ENCODE measurements at regions not wholly inside any gene's neighbourhood (a gene's known extent, or its start where the extent isn't known, plus 50 kb on each side); places are given as distances from the start of the nearest gene placed in this dataset.

- TF ChIP-seq EZH2 (IDR thresholded peaks at IDR 0.05; ENCODE audit: low read depth, unreplicated experiment) (no peak), CTCF (conservative IDR thresholded peaks at IDR 0.05; ENCODE audit: low read depth in 2 of 2) (no peak), EZH2phosphoT487 (IDR thresholded peaks at IDR 0.05; ENCODE audit: unreplicated experiment) (no peak)
Observed at GRCh38 chr17:72233986-72234385, 113.2 kb downstream of the SOX9 start.

Measured in GM23338 (cell line).